KMS-11 (cell line): ENCODE measurements at regions not wholly inside any gene's neighbourhood (a gene's known extent, or its start where the extent isn't known, plus 50 kb on each side); places are given as distances from the start of the nearest gene placed in this dataset.

Experiments used
- H2AFZ ChIP-seq: fragments of 200-600 bp; sonication (generic); 2 replicates; pipeline ENCODE4 v1.6.1; 2016; ENCODE audit warnings: antibody characterized with exemption, mixed run types, low read depth
- H3K27ac ChIP-seq: fragments of 200-600 bp; sonication (generic); 2 replicates; pipeline ENCODE4 v1.6.1; 2016; ENCODE audit warnings: mild to moderate bottlenecking, mixed run types
- H3K27me3 ChIP-seq: fragments of 200-600 bp; sonication (generic); 2 replicates; pipeline ENCODE4 v1.6.1; 2017; ENCODE audit warnings: mild to moderate bottlenecking, low read depth, mixed run types, moderate library complexity; ENCODE audit not compliant: insufficient read depth
- H3K36me3 ChIP-seq: fragments of 200-600 bp; sonication (generic); 2 replicates; pipeline ENCODE4 v1.6.1; 2017; ENCODE audit warnings: mild to moderate bottlenecking, mixed run types; ENCODE audit not compliant: insufficient read depth
- H3K4me1 ChIP-seq: fragments of 200-600 bp; sonication (generic); 2 replicates; pipeline ENCODE4 v1.6.1; 2016; ENCODE audit warnings: mild to moderate bottlenecking, low read depth, mixed run types; ENCODE audit not compliant: poor library complexity, severe bottlenecking
- H3K4me2 ChIP-seq: fragments of 200-600 bp; sonication (generic); 2 replicates; pipeline ENCODE4 v1.7.0; 2016; ENCODE audit warnings: mild to moderate bottlenecking, mixed run types
- H3K4me3 ChIP-seq: fragments of 200-600 bp; sonication (generic); IDR thresholded peaks from 2 replicates; pipeline ENCODE4 v1.6.1; 2017; ENCODE audit warnings: low read depth, low read length, mixed read lengths; ENCODE audit not compliant: insufficient read depth
- H3K79me2 ChIP-seq: fragments of 200-600 bp; sonication (generic); 2 replicates; pipeline ENCODE4 v1.6.1; 2016; ENCODE audit warnings: low read depth, mixed run types; ENCODE audit not compliant: insufficient read depth
- H3K9ac ChIP-seq: fragments of 200-600 bp; sonication (generic); 2 replicates; pipeline ENCODE4 v1.6.1; 2016; ENCODE audit warnings: mild to moderate bottlenecking, mixed run types
- H4K20me1 ChIP-seq: fragments of 200-600 bp; sonication (generic); 2 replicates; pipeline ENCODE4 v1.6.1; 2016; ENCODE audit warnings: mild to moderate bottlenecking, mixed run types; ENCODE audit not compliant: insufficient read depth
- CTCF ChIP-seq: fragments of 200-600 bp; sonication (generic); conservative IDR thresholded peaks from 2 replicates; pipeline ENCODE4 v1.6.1; 2017; ENCODE audit warnings: low read depth, mild to moderate bottlenecking, antibody characterized with exemption, low read length, moderate library complexity, mixed read lengths

GRCh38 chr11:69391192-69392103 lies 90.0 kb upstream of the LINC01488 start:
- no peaks in the 10 kb centered on the region for H3K36me3 ChIP-seq
- no peaks in the 10 kb centered on the region for H4K20me1 ChIP-seq
- H3K4me1 ChIP-seq: no peaks in the 10 kb centered on the region
- H2AFZ ChIP-seq: no peak overlapping the region
- no peak overlapping the region for H3K4me2 ChIP-seq
- TF ChIP-seq CTCF: no peak
- no peak overlapping the region for H3K4me3 ChIP-seq
- peaks cover 4% of the 10 kb centered on the region; the same call in 1 of the 2 replicates for H3K27me3 ChIP-seq
- no peak overlapping the region for H3K9ac ChIP-seq
- no peaks in the 10 kb centered on the region for H3K79me2 ChIP-seq
- H3K27ac ChIP-seq: no peak overlapping the region

- H3K27ac ChIP-seq: no peak overlapping the region
- no peaks in the 10 kb centered on the region for H3K4me1 ChIP-seq
- no peaks in the 10 kb centered on the region for H4K20me1 ChIP-seq
- H3K4me3 ChIP-seq: no peak overlapping the region
- H3K27me3 ChIP-seq: peaks cover 4% of the 10 kb centered on the region; the same call in 1 of the 2 replicates
- no peaks in the 10 kb centered on the region for H3K36me3 ChIP-seq
- no peaks in the 10 kb centered on the region for H3K79me2 ChIP-seq
- no peak overlapping the region for H2AFZ ChIP-seq
- no peak overlapping the region for H3K9ac ChIP-seq
- TF ChIP-seq CTCF: no peak
- H3K4me2 ChIP-seq: no peak overlapping the region
Observed at GRCh38 chr11:69392104-69392653, 89.3 kb upstream of the LINC01488 start.

DNA sequence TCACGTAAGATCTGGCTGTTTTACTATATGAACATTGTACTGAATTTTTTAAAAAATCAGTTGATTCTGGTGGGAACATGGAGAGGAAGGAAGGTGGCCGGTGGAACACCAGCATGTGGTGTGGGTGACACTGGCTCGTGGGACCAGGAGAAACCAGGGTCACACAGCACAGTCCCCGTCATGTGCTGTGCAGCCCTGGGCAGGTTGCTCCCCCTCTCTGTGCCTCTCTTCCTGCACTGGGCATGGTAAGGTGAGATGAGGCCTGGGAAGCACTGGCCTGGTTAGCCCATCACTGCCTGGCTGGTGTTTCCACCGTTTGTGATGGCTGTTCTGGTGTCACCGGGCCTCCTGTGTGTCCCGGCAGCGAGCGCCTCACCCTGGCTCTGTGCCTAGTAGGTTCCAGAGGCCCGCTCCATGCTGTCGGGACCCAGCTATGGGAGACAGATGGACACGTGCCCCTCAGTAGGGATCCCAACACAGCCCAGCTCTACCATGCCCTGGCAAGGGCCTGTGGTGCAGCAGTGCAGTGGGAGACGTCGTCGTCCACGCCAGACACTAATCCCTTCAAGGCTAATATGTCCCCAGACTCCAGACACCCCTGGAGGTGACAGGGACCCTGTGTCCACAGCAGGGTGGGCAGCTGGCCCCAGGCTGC lies 88.2 kb upstream of the LINC01488 start:
- no peak for TF ChIP-seq CTCF
- no peak overlapping the region for H2AFZ ChIP-seq
- no peak overlapping the region for H3K4me2 ChIP-seq
- no peaks in the 10 kb centered on the region for H3K36me3 ChIP-seq
- H3K27me3 ChIP-seq: peaks cover 4% of the 10 kb centered on the region; the same call in 1 of the 2 replicates
- H3K4me1 ChIP-seq: no peaks in the 10 kb centered on the region
- no peak overlapping the region for H3K27ac ChIP-seq
- H3K4me3 ChIP-seq: no peak overlapping the region
- no peaks in the 10 kb centered on the region for H4K20me1 ChIP-seq
- H3K9ac ChIP-seq: no peak overlapping the region
- no peaks in the 10 kb centered on the region for H3K79me2 ChIP-seq

DNA sequence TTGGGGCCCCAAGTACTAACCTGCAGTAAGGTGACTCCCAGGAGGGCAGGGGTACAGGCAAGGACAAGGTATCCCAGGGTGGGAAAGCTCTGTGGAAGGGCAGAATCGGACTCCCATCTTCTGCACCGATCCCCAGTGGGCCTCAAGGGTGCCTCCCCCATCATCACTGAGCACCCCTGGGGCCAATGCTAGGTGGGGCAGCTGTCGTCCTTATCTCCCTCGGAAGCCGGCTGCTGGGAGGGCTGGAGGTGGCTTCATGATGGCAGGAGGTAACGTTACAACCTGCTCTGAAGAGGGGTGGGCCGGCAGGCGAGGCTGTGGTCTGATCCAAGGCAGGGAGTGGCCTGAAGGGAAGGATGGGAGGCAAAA lies 87.6 kb upstream of the LINC01488 start:
- H3K4me3 ChIP-seq: no peak overlapping the region
- H3K79me2 ChIP-seq: no peaks in the 10 kb centered on the region
- no peak overlapping the region for H3K4me2 ChIP-seq
- H3K4me1 ChIP-seq: no peaks in the 10 kb centered on the region
- H3K27me3 ChIP-seq: peaks cover 4% of the 10 kb centered on the region; the same call in 1 of the 2 replicates
- no peak overlapping the region for H3K27ac ChIP-seq
- no peaks in the 10 kb centered on the region for H3K36me3 ChIP-seq
- H3K9ac ChIP-seq: no peak overlapping the region
- no peak for TF ChIP-seq CTCF
- H2AFZ ChIP-seq: no peak overlapping the region
- H4K20me1 ChIP-seq: no peaks in the 10 kb centered on the region
